DND-41 (cell line): ENCODE measurements at regions not wholly inside any gene's neighbourhood (a gene's known extent, or its start where the extent isn't known, plus 50 kb on each side); places are given as distances from the start of the nearest gene placed in this dataset.

Source experiments
- ATAC-seq: fragments of 200-7000 bp; cut with Tn5 transposase; 3 replicates; pipeline ENCODE4 v1.9.1; 2021; ENCODE audit warnings: low read depth; ENCODE audit not compliant: insufficient read depth
- DNase-seq: peaks from one replicate; pipeline ENCODE4 v3.0.0-alpha.2; 2020
- H2AFZ ChIP-seq: 2 replicates; pipeline ENCODE4 v1.6.0; 2012; ENCODE audit warnings: low read depth, low read length
- H3K27ac ChIP-seq: 2 replicates; pipeline ENCODE4 v1.5.1; 2012; ENCODE audit warnings: low read length, inconsistent platforms
- H3K27me3 ChIP-seq: fragments of 200-600 bp; sonication (generic); 2 replicates; pipeline ENCODE4 v1.6.0; 2012; ENCODE audit warnings: low read length, mild to moderate bottlenecking, inconsistent platforms; ENCODE audit not compliant: insufficient read depth, poor library complexity
- H3K36me3 ChIP-seq: 2 replicates; pipeline ENCODE4 v1.5.1; 2012; ENCODE audit warnings: low read length, inconsistent platforms; ENCODE audit not compliant: insufficient read depth
- H3K4me1 ChIP-seq: 2 replicates; pipeline ENCODE4 v1.5.1; 2012; ENCODE audit warnings: mild to moderate bottlenecking, low read length; ENCODE audit not compliant: insufficient read depth
- H3K4me2 ChIP-seq: 2 replicates; pipeline ENCODE4 v1.6.0; 2012; ENCODE audit warnings: mild to moderate bottlenecking, moderate library complexity, low read length, inconsistent platforms; ENCODE audit not compliant: insufficient read depth
- H3K4me3 ChIP-seq, 2 experiments: fragments of 200-600 bp in 1 of 2; shearing (Covaris generic) in 1 of 2; 2 replicates each; pipeline ENCODE4 v1.5.1; 2012 to 2016; ENCODE audit warnings: inconsistent platforms in 2 of 2, low read length in 2 of 2, mild to moderate bottlenecking in 2 of 2, low read depth in 1 of 2, moderate library complexity in 1 of 2
- H3K79me2 ChIP-seq: 2 replicates; pipeline ENCODE4 v1.6.0; 2012; ENCODE audit warnings: low read length, inconsistent platforms; ENCODE audit not compliant: insufficient read depth
- H3K9ac ChIP-seq: 2 replicates; pipeline ENCODE4 v1.6.0; 2012; ENCODE audit warnings: low read depth, mild to moderate bottlenecking, inconsistent platforms, low read length, moderate library complexity
- H3K9me3 ChIP-seq: 2 replicates; pipeline ENCODE4 v1.5.1; 2012; ENCODE audit warnings: low read length, moderate library complexity, mild to moderate bottlenecking, inconsistent platforms; ENCODE audit not compliant: insufficient read depth, severe bottlenecking
- H4K20me1 ChIP-seq: 2 replicates; pipeline ENCODE4 v1.6.0; 2012; ENCODE audit warnings: low read length; ENCODE audit not compliant: insufficient read depth
- CTCF ChIP-seq: IDR thresholded peaks from 2 replicates; pipeline ENCODE4 v1.5.1; 2012; ENCODE audit warnings: borderline replicate concordance, low read length, moderate library complexity, mild to moderate bottlenecking; ENCODE audit not compliant: poor library complexity, severe bottlenecking; ENCODE audit errors: extremely low read depth
- EZH2 ChIP-seq: IDR thresholded peaks from 3 replicates; pipeline ENCODE4 v1.6.1; 2012; ENCODE audit warnings: borderline replicate concordance, low read depth, mild to moderate bottlenecking, moderate library complexity, low read length, inconsistent platforms; ENCODE audit not compliant: severe bottlenecking

DNA sequence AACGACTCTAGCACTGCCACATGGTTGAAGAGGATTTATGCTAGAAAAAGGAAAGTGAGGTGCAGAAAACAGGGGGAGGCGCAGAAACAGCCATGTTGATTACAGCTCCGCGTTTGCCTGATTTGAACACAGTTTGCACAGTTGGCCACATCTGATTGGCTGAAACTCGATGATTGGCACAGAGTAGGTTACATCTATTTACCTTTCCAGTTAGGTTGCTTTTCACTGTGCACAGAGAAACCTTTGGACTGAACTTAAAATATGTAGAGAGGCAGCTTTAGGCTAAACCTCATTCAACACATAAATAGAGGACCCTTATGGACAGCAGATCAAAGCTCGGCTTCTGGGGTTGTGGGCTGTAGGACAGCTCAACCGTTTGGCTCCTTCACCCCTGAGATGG lies 153.7 kb upstream of the APCDD1 start:
- H3K27me3 ChIP-seq, result no peaks in the 10 kb centered on the region
- H3K4me3 ChIP-seq, result no peak overlapping the region
- H3K36me3 ChIP-seq, result no peaks in the 10 kb centered on the region
- peaks cover 4% of the 10 kb centered on the region for H3K4me1 ChIP-seq
- DNase-seq (no peak), ATAC-seq (no peak)
- no peak overlapping the region for H3K9ac ChIP-seq
- H3K27ac ChIP-seq, result no peak overlapping the region
- no peak overlapping the region for H3K4me2 ChIP-seq
- H3K9me3 ChIP-seq, result no peaks in the 10 kb centered on the region
- TF ChIP-seq EZH2 (no peak), CTCF (no peak)
- no peaks in the 10 kb centered on the region for H3K79me2 ChIP-seq
- H2AFZ ChIP-seq, result no peak overlapping the region
- no peaks in the 10 kb centered on the region for H4K20me1 ChIP-seq

DNA sequence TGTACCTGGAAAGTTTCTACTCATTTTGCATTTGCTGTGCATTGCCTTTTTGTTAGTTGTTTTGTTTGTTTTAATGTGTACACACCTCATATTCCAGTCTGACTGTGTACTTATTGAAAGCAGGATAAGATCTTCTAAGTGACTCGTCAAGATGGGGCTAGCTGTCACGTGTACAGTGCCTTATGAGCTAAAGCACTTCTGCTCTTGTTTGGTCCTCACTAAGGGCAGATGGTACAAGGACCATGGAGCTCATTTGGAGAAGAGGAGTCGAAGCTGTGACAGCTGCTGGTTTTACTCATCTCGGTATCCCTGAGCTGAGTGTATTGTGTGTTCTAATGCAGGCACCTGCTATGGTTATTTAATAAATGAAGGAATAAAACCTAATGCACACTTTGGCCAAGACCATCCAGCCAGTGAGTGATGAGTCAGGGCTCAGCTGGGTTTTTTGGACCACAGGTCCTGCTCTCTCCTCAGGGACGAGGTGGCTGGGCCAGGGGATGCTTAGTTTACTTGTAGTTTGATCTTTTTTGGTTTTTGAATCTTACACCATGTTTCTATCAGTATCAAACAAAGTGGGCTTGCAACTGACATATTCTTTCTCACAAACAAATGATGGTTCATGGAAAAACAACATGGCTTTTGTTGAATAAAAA lies 152.5 kb upstream of the APCDD1 start:
- no peak for TF ChIP-seq EZH2
- TF ChIP-seq CTCF, result no peak
- no peaks in the 10 kb centered on the region for H3K27me3 ChIP-seq
- no peaks in the 10 kb centered on the region for H3K79me2 ChIP-seq
- no peak overlapping the region for H3K9ac ChIP-seq
- no peak overlapping the region for H3K4me3 ChIP-seq
- H4K20me1 ChIP-seq, result no peaks in the 10 kb centered on the region
- no peak overlapping the region for H3K27ac ChIP-seq
- peaks cover 4% of the 10 kb centered on the region for H3K4me1 ChIP-seq
- no peak overlapping the region for H2AFZ ChIP-seq
- no peaks in the 10 kb centered on the region for H3K9me3 ChIP-seq
- no peak overlapping the region for H3K4me2 ChIP-seq
- no peak for DNase-seq
- no peak for ATAC-seq
- H3K36me3 ChIP-seq, result no peaks in the 10 kb centered on the region

DNA sequence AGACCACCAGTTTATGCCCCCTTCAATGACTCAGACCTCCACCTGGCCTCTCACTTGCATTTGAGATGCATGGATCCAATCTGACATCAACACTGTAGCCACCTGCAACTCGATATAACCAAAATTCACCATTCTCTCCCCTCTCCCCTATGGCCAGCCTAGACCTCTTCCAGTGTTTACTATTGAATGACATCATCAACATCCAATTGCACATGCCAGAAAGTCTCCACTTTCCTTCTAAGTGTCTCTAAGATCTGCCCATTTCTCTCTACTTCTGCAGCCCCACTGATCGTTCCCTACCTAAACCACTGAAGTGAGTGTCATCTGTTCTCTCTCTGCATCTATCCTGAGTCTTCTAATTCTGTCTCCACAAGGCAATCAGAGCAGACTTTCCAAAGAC lies 151.3 kb upstream of the APCDD1 start:
- no peak overlapping the region for H2AFZ ChIP-seq
- DNase-seq (no peak), ATAC-seq (no peak)
- H3K4me3 ChIP-seq, result no peak overlapping the region
- no peak overlapping the region for H3K4me2 ChIP-seq
- no peak overlapping the region for H3K9ac ChIP-seq
- no peaks in the 10 kb centered on the region for H3K9me3 ChIP-seq
- no peak overlapping the region for H3K27ac ChIP-seq
- TF ChIP-seq CTCF, result no peak
- no peak for TF ChIP-seq EZH2
- H3K79me2 ChIP-seq, result no peaks in the 10 kb centered on the region
- no peaks in the 10 kb centered on the region for H3K27me3 ChIP-seq
- H4K20me1 ChIP-seq, result no peaks in the 10 kb centered on the region
- H3K4me1 ChIP-seq, result peaks cover 4% of the 10 kb centered on the region
- no peaks in the 10 kb centered on the region for H3K36me3 ChIP-seq
